Panc1 (cell line): ENCODE measurements at regions not wholly inside any gene's neighbourhood (a gene's known extent, or its start where the extent isn't known, plus 50 kb on each side); places are given as distances from the start of the nearest gene placed in this dataset.

ENCODE experiments used
- CTCF ChIP-seq: fragments of 450-650 bp; IDR thresholded peaks from 2 replicates; pipeline ENCODE4 v1.5.1; 2017; ENCODE audit warnings: mild to moderate bottlenecking
- POLR2AphosphoS5 ChIP-seq: IDR thresholded peaks from 2 replicates; pipeline ENCODE4 v1.6.1; 2012; ENCODE audit warnings: mild to moderate bottlenecking, low read depth, low read length, moderate library complexity

GRCh38 chr9:107173422-107174180, 109.5 kb upstream of the RAD23B start:
- TF ChIP-seq POLR2AphosphoS5 (no peak), CTCF (no peak)
